GM12872 (cell line): ENCODE measurements at regions not wholly inside any gene's neighbourhood (a gene's known extent, or its start where the extent isn't known, plus 50 kb on each side); places are given as distances from the start of the nearest gene placed in this dataset.

ENCODE experiments used
- CTCF ChIP-seq: IDR thresholded peaks from 3 replicates; pipeline ENCODE4 v1.5.1; 2011; ENCODE audit warnings: low read depth, mild to moderate bottlenecking, low read length, moderate library complexity; ENCODE audit not compliant: insufficient read depth

GRCh38 chr2:19205983-19206533 lies 152.4 kb downstream of the OSR1 start:
- TF ChIP-seq CTCF: no peak

- no peak for TF ChIP-seq CTCF
Measured at GRCh38 chr2:19203866-19204265, 154.6 kb downstream of the OSR1 start.

GRCh38 chr2:19201911-19202462 lies 156.4 kb downstream of the OSR1 start:
- no peak for TF ChIP-seq CTCF

GRCh38 chr2:19198381-19198780 lies 160.0 kb downstream of the OSR1 start:
- TF ChIP-seq CTCF: no peak

- no peak for TF ChIP-seq CTCF
Measured at GRCh38 chr2:19195661-19196060, 162.8 kb downstream of the OSR1 start.

GRCh38 chr2:19189391-19189790 lies 169.0 kb downstream of the OSR1 start:
- no peak for TF ChIP-seq CTCF

- no peak for TF ChIP-seq CTCF
Measured at GRCh38 chr2:19187323-19188020, 171.0 kb downstream of the OSR1 start.
